ENCODE measurements at regions not wholly inside any gene's neighbourhood (a gene's known extent, or its start where the extent isn't known, plus 50 kb on each side); places are given as distances from the start of the nearest gene placed in this dataset.
"Not testable (repeated sequence)": the region's sequence is repeated elsewhere in the genome, so short reads cannot be mapped to it uniquely, and the experiment has no call there.

- no peak overlapping the region for H3K4me2 ChIP-seq (ENCODE audit: control insufficient read depth, extremely low read depth, insufficient read depth, low read depth, low read length)
- no peaks in the 10 kb centered on the region for H4K20me1 ChIP-seq (ENCODE audit: control insufficient read depth, extremely low read depth, insufficient read depth, low read length)
- no peak overlapping the region for H3K4me3 ChIP-seq (ENCODE audit: control insufficient read depth in 2 of 3, extremely low read depth in 1 of 3, insufficient read depth in 2 of 3, low read depth in 1 of 3, low read length in 3 of 3)
- DNase-seq (ENCODE audit: low read depth, low spot score) (no peak), FAIRE-seq (no peak)
- TF ChIP-seq CTCF (optimal IDR thresholded peaks at IDR 0.05 in 1 of 3, IDR thresholded peaks at IDR 0.05 in 1 of 3, conservative IDR thresholded peaks at IDR 0.05 in 1 of 3; ENCODE audit: extremely low read depth in 1 of 3, insufficient read depth in 2 of 3, low read length in 3 of 3) (no peak), EZH2 (IDR thresholded peaks at IDR 0.05; ENCODE audit: low read length) (no peak)
- no peaks in the 10 kb centered on the region for H3K36me3 ChIP-seq (ENCODE audit: control insufficient read depth in 2 of 2, extremely low read depth in 1 of 2, insufficient read depth in 2 of 2, low read length in 2 of 2)
- no peaks in the 10 kb centered on the region for H3K9me1 ChIP-seq (ENCODE audit: control insufficient read depth, extremely low read depth, insufficient read depth, low read length)
- H3K4me1 ChIP-seq (ENCODE audit: control insufficient read depth, extremely low read depth, insufficient read depth, low read length) = no peaks in the 10 kb centered on the region
- no peak overlapping the region for H3K27ac ChIP-seq (ENCODE audit: control insufficient read depth, insufficient read depth, low read length)
- H3K9me3 ChIP-seq (ENCODE audit: control insufficient read depth, low read depth, low read length) = no peaks in the 10 kb centered on the region
- no peak overlapping the region for H2AFZ ChIP-seq (ENCODE audit: control insufficient read depth, low read length)
- H3K9ac ChIP-seq (ENCODE audit: control insufficient read depth, extremely low read depth, insufficient read depth, low read length) = no peak overlapping the region
- dilution Hi-C loops (cut with MboI; ENCODE audit: extremely low pct_ligation_motif_present, low sequenced_read_pairs) = no loop called here
- H3K27me3 ChIP-seq (ENCODE audit: control insufficient read depth, extremely low read depth, insufficient read depth, low read length) = no peaks in the 10 kb centered on the region
- no peaks in the 10 kb centered on the region for H3K79me2 ChIP-seq (ENCODE audit: control insufficient read depth, insufficient read depth, low read length)
These were observed 72.1 kb upstream of the LMNTD1 start for GRCh38 chr12:25625146-25625545.

DNA sequence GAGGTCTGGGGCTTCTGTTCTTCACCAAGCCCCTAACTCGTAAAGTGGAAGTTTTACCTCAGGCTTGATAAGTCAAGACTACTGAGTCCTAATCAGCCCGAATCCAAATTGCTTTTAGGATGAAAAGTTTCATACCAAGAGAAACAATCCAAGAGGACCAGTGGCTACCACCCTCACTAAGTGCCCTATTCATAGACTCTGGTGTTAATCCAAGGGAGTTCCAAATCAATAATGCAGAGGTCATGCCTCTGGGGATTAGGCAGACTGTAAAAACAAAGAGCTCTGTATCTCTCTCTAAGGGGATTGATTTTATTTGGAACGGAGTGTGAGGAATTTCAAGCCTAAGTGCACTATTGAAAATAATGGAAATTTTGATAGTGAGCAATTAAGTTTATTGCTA is 76.3 kb upstream of the LMNTD1 start:
- no peaks in the 10 kb centered on the region for H3K4me1 ChIP-seq (ENCODE audit: control insufficient read depth, extremely low read depth, insufficient read depth, low read length)

GRCh38 chr12:25630735-25631515 is 77.8 kb upstream of the LMNTD1 start:
- FAIRE-seq = not testable (repeated sequence)

More for the DNA sequence above, 76.3 kb upstream of the LMNTD1 start:
- Histone ChIP-seq H3K79me2 (ENCODE audit: control insufficient read depth, insufficient read depth, low read length) (no peaks in the 10 kb centered on the region), H3K9me3 (ENCODE audit: control insufficient read depth, low read depth, low read length) (no peaks in the 10 kb centered on the region), H3K4me2 (ENCODE audit: control insufficient read depth, extremely low read depth, insufficient read depth, low read depth, low read length) (no peak overlapping the region), H3K9me1 (ENCODE audit: control insufficient read depth, extremely low read depth, insufficient read depth, low read length) (no peaks in the 10 kb centered on the region), H3K27ac (ENCODE audit: control insufficient read depth, insufficient read depth, low read length) (no peak overlapping the region), H2AFZ (ENCODE audit: control insufficient read depth, low read length) (no peak overlapping the region), H3K9ac (ENCODE audit: control insufficient read depth, extremely low read depth, insufficient read depth, low read length) (no peak overlapping the region), H3K27me3 (ENCODE audit: control insufficient read depth, extremely low read depth, insufficient read depth, low read length) (no peaks in the 10 kb centered on the region), H3K4me3 (ENCODE audit: control insufficient read depth in 2 of 3, extremely low read depth in 1 of 3, insufficient read depth in 2 of 3, low read depth in 1 of 3, low read length in 3 of 3) (no peak overlapping the region), H3K36me3 (ENCODE audit: control insufficient read depth in 2 of 2, extremely low read depth in 1 of 2, insufficient read depth in 2 of 2, low read length in 2 of 2) (no peaks in the 10 kb centered on the region), H4K20me1 (ENCODE audit: control insufficient read depth, extremely low read depth, insufficient read depth, low read length) (no peaks in the 10 kb centered on the region)
- no peak for TF ChIP-seq EZH2 (IDR thresholded peaks at IDR 0.05; ENCODE audit: low read length)
- TF ChIP-seq CTCF (optimal IDR thresholded peaks at IDR 0.05 in 1 of 3, IDR thresholded peaks at IDR 0.05 in 1 of 3, conservative IDR thresholded peaks at IDR 0.05 in 1 of 3; ENCODE audit: extremely low read depth in 1 of 3, insufficient read depth in 2 of 3, low read length in 3 of 3) = no peak
- dilution Hi-C loops (cut with MboI; ENCODE audit: extremely low pct_ligation_motif_present, low sequenced_read_pairs) = no loop called here
- FAIRE-seq (no peak), DNase-seq (ENCODE audit: low read depth, low spot score) (no peak)

DNA sequence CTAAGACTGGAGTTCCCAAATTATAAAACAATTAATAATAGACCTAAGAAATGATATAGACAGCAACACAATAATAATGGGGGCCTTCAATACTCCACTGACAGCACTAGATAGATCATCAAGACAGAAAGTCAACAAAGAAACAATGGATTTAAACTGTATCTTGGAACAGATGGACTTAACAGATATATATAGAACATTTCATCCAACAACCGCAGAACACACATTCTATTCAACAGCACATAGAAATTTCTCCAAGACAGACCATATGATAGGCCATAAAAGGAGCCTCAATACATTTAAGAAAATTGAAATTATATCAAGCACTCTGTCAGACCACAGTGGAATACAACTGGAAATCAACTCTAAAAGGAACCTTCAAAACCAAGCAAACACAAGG is 80.1 kb upstream of the LMNTD1 start:
- H3K9me1 ChIP-seq (ENCODE audit: control insufficient read depth, extremely low read depth, insufficient read depth, low read length); H3K79me2 ChIP-seq (ENCODE audit: control insufficient read depth, insufficient read depth, low read length); H3K27me3 ChIP-seq (ENCODE audit: control insufficient read depth, extremely low read depth, insufficient read depth, low read length); H3K4me2 ChIP-seq (ENCODE audit: control insufficient read depth, extremely low read depth, insufficient read depth, low read depth, low read length); H3K9ac ChIP-seq (ENCODE audit: control insufficient read depth, extremely low read depth, insufficient read depth, low read length); H2AFZ ChIP-seq (ENCODE audit: control insufficient read depth, low read length); H3K4me1 ChIP-seq (ENCODE audit: control insufficient read depth, extremely low read depth, insufficient read depth, low read length); dilution Hi-C loops (cut with MboI; ENCODE audit: extremely low pct_ligation_motif_present, low sequenced_read_pairs); H3K4me3 ChIP-seq (ENCODE audit: control insufficient read depth in 2 of 3, extremely low read depth in 1 of 3, insufficient read depth in 2 of 3, low read depth in 1 of 3, low read length in 3 of 3); DNase-seq (ENCODE audit: low read depth, low spot score); H4K20me1 ChIP-seq (ENCODE audit: control insufficient read depth, extremely low read depth, insufficient read depth, low read length); H3K27ac ChIP-seq (ENCODE audit: control insufficient read depth, insufficient read depth, low read length); H3K36me3 ChIP-seq (ENCODE audit: control insufficient read depth in 2 of 2, extremely low read depth in 1 of 2, insufficient read depth in 2 of 2, low read length in 2 of 2); H3K9me3 ChIP-seq (ENCODE audit: control insufficient read depth, low read depth, low read length); FAIRE-seq: not testable (repeated sequence)

More at GRCh38 chr12:25630735-25631515, 77.8 kb upstream of the LMNTD1 start:
- H3K9ac ChIP-seq (ENCODE audit: control insufficient read depth, extremely low read depth, insufficient read depth, low read length); H3K27ac ChIP-seq (ENCODE audit: control insufficient read depth, insufficient read depth, low read length); H3K36me3 ChIP-seq (ENCODE audit: control insufficient read depth in 2 of 2, extremely low read depth in 1 of 2, insufficient read depth in 2 of 2, low read length in 2 of 2); H3K9me3 ChIP-seq (ENCODE audit: control insufficient read depth, low read depth, low read length); H3K4me2 ChIP-seq (ENCODE audit: control insufficient read depth, extremely low read depth, insufficient read depth, low read depth, low read length); H3K4me1 ChIP-seq (ENCODE audit: control insufficient read depth, extremely low read depth, insufficient read depth, low read length); H3K4me3 ChIP-seq (ENCODE audit: control insufficient read depth in 2 of 3, extremely low read depth in 1 of 3, insufficient read depth in 2 of 3, low read depth in 1 of 3, low read length in 3 of 3); H2AFZ ChIP-seq (ENCODE audit: control insufficient read depth, low read length); H3K27me3 ChIP-seq (ENCODE audit: control insufficient read depth, extremely low read depth, insufficient read depth, low read length); H3K79me2 ChIP-seq (ENCODE audit: control insufficient read depth, insufficient read depth, low read length); DNase-seq (ENCODE audit: low read depth, low spot score); H4K20me1 ChIP-seq (ENCODE audit: control insufficient read depth, extremely low read depth, insufficient read depth, low read length); H3K9me1 ChIP-seq (ENCODE audit: control insufficient read depth, extremely low read depth, insufficient read depth, low read length); dilution Hi-C loops (cut with MboI; ENCODE audit: extremely low pct_ligation_motif_present, low sequenced_read_pairs): not testable (repeated sequence)
